ENCODE measurements at regions not wholly inside any gene's neighbourhood (a gene's known extent, or its start where the extent isn't known, plus 50 kb on each side); places are given as distances from the start of the nearest gene placed in this dataset.

- TF ChIP-seq CTCF (IDR thresholded peaks at IDR 0.05; ENCODE audit: borderline replicate concordance, extremely low read depth, low read length, poor library complexity, severe bottlenecking), result no peak
- no peak for TF ChIP-seq EZH2 (IDR thresholded peaks at IDR 0.05; ENCODE audit: borderline replicate concordance, low read depth, low read length, severe bottlenecking)
These were observed 316.0 kb downstream of the SOX11 start for GRCh38 chr2:6008186-6008585.
